ENCODE measurements at regions not wholly inside any gene's neighbourhood (a gene's known extent, or its start where the extent isn't known, plus 50 kb on each side); places are given as distances from the start of the nearest gene placed in this dataset.
"Not testable (repeated sequence)": the region's sequence is repeated elsewhere in the genome, so short reads cannot be mapped to it uniquely, and the experiment has no call there.

DNA sequence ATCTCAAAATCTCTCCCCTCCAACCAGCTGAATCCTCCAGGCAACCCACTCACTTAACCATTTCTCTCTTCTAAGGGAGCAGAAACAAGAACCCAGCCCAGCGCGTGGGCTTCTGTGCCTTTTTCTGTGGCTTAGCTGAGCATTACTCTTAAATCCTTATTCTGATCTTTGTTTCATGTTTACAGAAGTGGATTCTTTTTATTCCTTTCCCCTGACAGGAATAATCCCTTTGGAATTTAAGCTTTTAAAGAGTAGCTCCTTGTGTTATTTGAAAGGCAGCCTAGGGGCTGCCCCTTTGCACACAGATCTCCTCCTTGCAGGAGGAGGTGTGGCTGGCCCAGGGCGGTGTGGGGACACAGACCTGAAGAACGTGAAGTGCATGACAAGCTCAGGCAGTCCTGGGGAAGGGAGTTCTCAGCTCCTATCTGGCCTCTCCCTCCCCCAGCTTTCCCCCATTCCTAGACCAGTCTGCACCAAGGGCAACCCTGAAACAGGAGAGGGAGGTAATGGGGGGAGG is 77.1 kb upstream of the UBE2E1 start:
- DNase-seq (ENCODE audit: low read depth), result peak; percentile 11
- in situ Hi-C loops (cut with HindIII; ENCODE audit: low pct_unique_long_range_greater_than_20kb, low sequenced_read_pairs), result no loop called here

DNA sequence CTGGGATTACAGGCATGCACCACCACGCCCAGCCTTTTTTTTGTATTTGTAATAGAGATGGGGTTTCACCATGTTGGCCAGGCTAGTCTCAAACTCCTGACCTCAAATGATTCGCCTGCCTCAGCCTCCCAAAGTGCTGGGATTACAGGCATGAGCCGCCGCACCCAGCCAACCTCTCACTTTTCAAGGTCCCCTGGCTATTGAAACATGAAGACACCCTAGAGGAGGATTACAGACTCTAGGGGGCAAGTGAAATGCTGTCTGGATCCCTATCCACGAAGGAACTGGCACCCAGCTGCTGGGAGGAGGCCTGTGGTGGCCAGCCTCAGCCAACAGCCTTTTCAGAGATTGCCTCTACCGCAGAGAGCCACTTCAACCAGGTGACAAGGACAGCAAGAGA is 76.4 kb upstream of the UBE2E1 start:
- in situ Hi-C loops (cut with HindIII; ENCODE audit: low pct_unique_long_range_greater_than_20kb, low sequenced_read_pairs); DNase-seq (ENCODE audit: low read depth): not testable (repeated sequence)

DNA sequence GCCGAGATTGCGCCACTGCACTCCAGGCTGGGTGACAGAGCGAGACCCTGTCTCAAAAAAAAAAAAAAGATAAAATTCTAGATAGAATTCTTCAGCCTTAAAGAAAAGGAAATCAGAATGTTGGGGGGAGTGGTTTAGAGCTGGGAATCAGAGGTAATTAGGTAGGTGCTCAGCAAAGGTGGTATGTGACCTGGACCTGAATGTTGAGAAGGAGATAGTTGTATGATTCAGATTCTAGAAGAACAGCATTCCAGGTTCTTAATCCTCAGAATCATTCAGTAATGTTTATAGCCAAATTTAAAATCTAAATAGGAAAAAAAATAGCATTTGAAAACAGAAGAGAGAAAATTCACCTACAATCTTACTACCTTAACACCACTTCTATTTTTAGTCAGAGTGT is 71.3 kb upstream of the UBE2E1 start:
- in situ Hi-C loops (cut with HindIII; ENCODE audit: low pct_unique_long_range_greater_than_20kb, low sequenced_read_pairs), result no loop called here
- DNase-seq (ENCODE audit: low read depth), result no peak

DNA sequence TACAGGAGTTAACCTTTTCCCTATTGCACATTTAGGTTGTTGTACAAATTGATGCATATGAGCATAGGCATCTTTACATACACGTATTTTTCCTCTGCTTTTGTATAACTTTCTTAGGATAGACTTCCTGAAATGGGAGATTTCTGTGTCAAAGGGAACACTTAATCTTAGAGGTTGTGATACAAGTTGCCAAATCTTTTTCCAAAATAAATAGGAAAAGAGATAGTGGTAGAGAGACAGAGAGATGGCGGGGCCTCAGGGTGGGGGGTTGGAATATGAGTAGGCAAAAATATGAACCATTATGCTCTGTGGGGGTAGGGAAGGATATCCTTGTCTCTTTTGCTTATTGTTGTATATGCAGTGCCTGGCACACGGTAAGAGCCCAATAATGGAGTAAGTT is 70.7 kb upstream of the UBE2E1 start:
- in situ Hi-C loops (cut with HindIII; ENCODE audit: low pct_unique_long_range_greater_than_20kb, low sequenced_read_pairs), result no loop called here
- no peak for DNase-seq (ENCODE audit: low read depth)

DNA sequence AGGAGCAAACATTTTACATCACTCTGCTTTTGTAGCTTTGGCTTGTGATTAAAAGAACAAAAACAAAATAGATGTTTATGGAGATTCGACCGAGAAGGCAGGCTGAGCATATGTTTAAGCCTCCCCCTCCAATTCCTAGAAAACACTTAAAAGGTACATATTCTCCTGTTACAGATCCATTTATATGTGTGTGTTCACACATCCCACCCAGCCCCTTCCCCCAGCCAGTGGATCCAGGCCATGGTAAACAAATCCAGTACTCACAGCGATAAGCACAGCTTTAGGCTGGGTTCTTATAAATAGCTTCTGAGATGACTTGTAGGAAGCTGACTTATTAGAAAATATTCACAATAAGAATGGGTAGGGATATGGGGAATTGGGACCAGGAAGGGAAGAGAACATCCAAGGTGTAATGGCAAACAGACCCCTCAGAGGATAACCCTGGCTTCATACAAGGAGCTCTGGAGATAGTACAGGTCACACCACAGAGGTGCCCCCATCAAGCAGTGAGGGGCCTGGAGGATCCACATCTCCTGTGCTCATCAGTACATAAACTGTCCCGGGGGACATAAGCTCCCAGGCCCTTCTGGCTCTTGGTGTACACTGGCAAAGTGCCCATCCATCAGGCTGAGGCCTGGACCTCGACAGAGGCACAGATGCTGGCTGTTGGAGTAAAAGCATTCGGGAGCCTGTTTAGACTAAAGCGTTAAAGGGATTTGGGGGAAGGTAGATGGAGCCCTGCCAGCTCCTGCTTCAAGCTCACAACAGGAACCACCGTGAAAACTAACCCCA is 70.0 kb upstream of the UBE2E1 start:
- no peak for DNase-seq (ENCODE audit: low read depth)
- in situ Hi-C loops (cut with HindIII; ENCODE audit: low pct_unique_long_range_greater_than_20kb, low sequenced_read_pairs), result no loop called here

DNA sequence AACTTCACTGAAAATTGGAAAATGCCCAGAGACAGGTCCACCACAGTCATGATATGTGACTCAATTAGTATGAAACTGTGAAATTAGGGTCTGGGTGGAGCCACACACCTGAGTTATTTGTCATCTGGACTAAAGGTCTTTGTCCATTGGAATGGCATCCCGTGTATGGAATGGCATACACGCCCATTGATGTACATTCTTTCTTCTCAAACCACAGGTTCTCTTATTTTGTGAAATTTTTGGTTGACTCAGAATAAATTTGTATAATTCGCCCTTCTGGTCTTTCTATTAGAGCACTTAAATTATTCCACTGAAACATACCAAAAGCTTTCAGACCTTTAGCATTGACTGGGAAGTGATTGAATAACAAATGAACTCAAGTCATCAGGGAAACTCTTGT is 66.8 kb upstream of the UBE2E1 start:
- in situ Hi-C loops (cut with HindIII; ENCODE audit: low pct_unique_long_range_greater_than_20kb, low sequenced_read_pairs), result no loop called here
- DNase-seq (ENCODE audit: low read depth), result no peak

DNA sequence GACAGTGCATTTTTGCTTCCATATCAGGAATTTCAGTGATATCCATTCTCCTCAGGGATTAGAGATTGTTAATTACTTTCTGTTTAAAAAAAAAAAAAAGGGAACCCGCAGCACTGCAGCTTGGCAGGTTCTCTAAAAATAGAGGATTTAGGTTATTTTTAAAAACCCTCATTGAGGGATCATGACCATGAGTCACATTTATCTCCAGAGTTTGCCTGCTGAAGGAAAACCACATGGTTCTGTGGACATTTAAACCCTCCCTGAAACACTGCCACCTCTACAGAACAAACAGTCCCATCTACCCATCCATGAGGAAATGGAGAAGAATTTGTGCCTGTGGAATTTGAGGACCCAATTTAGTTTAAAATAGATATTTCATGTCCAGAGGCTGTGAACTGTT is 66.2 kb upstream of the UBE2E1 start:
- peak; percentile 35 for DNase-seq (ENCODE audit: low read depth)
- in situ Hi-C loops (cut with HindIII; ENCODE audit: low pct_unique_long_range_greater_than_20kb, low sequenced_read_pairs), result no loop called here

DNA sequence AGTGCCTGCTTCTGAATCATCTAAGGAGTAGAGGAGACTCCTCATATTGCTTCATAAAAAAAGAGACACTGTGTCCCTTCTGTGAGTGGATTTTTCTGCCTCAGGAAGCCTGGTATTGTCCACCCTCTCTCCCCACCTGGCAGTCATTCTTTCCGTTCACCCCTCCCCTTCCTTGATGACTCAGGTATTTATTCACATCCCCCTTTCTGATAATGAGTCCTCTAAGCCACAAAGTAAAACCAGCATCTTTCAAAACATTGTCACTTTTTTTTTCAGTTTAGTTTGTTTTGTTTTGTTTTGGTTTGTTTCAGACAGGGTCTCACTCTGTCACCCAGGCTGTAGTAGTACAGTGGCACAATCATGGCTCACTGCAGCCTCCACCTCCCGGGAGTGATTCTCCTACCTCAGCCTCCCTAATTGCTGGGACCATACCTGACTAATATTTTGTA is 65.2 kb upstream of the UBE2E1 start:
- in situ Hi-C loops (cut with HindIII; ENCODE audit: low pct_unique_long_range_greater_than_20kb, low sequenced_read_pairs), result no loop called here
- DNase-seq (ENCODE audit: low read depth), result peak; percentile 72

DNA sequence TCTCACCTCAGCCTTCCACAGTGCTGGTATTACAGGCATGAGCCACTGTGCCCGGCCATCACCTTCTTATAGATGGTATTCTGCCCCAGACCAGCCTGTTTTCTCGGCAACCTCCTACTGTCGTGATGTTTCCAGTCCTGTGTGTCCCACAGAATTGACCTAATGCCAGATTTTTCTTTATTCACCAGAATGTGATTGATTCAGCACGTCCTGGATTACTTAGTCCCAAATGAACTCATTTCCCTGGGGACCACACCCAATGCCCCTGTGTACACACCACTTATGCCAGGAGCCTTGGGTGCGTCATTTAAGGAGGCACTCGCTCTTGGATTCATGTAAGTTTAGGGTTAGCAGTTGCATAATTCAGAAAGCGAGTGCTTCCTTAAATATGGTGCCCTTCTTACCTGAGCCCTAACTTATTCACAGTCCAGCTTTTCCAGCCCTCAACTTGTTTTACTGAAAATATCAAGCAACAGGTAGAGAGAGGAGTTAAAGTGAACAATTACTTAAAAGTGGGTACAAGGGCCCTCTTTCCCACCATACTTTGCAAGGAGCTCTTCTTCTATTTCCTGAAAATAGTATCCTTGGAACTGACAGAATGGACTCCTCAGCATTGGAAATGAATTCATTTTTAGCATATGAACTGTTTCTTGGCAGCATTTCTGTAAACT is 64.6 kb upstream of the UBE2E1 start:
- in situ Hi-C loops (cut with HindIII; ENCODE audit: low pct_unique_long_range_greater_than_20kb, low sequenced_read_pairs), result no loop called here
- no peak for DNase-seq (ENCODE audit: low read depth)

DNA sequence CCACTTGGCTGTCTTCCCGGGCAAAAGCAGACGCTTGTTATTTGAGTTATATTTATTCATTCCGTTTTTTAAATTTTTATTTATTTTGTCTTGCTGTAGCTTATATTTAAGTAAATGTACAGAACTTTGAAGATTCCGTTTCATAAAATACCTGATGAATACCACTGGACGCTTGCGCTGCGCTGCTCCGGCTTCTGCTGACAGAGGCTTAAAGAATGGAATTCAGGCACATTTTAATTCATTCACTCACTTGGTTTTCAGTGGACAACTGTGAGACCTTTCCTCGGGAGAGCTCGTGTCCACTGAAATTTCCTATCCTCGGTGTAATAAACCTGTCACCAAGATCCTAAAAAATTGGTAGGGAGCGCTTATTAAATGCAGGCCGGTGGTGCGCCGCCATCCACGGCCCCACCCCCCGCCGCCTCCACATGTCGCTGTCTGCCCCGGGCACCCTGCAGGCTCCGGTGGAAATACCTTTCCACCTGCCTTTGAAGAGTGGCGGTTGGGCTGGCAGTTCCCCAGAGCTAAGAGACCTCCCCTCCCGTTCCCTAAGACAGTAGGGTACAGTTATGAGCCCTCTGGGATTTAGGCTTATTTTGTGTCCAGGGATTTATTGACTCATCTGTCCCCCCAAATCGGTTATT is 62.5 kb upstream of the UBE2E1 start:
- in situ Hi-C loops (cut with HindIII; ENCODE audit: low pct_unique_long_range_greater_than_20kb, low sequenced_read_pairs), result no loop called here
- no peak for DNase-seq (ENCODE audit: low read depth)

DNA sequence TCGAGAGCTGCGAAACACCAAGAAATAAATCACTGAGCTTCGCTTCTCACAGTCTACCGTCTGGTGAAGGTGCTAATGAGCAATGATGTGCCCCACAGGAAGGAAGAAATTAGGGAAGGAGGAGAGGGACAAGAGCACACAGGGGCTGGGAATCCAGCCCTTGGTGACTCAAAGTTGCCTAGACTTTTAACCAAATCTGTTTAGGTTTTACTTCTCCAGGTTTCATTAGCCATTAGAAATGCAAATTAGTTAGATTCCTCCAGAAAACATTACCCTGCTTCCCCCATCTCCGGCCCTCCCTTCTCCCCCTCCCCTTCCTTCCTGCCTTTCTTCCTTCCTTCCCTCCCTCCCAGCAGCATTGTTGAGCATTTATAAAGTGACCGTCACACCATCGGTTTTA is 59.3 kb upstream of the UBE2E1 start:
- in situ Hi-C loops (cut with HindIII; ENCODE audit: low pct_unique_long_range_greater_than_20kb, low sequenced_read_pairs), result no loop called here
- no peak for DNase-seq (ENCODE audit: low read depth)

DNA sequence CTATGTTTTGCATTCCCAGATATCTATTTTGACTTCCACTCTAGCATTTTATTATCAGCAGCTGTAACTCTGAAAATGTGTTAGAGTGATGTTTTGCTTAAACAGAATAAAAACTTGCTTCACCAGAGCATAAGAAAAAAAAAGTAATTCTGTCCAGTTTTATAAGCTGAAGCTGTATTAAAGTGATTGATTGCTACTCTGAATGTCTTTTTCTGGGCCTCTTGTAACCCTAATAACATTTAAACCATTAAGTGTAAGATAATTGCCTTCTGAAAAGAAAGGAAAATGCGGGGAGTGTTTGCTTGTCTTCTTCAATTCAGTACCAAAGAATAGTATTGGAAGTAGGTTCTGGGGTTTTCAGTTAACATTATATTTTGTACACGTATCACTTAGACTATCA is 57.9 kb upstream of the UBE2E1 start:
- in situ Hi-C loops (cut with HindIII; ENCODE audit: low pct_unique_long_range_greater_than_20kb, low sequenced_read_pairs), result no loop called here
- DNase-seq (ENCODE audit: low read depth), result no peak

DNA sequence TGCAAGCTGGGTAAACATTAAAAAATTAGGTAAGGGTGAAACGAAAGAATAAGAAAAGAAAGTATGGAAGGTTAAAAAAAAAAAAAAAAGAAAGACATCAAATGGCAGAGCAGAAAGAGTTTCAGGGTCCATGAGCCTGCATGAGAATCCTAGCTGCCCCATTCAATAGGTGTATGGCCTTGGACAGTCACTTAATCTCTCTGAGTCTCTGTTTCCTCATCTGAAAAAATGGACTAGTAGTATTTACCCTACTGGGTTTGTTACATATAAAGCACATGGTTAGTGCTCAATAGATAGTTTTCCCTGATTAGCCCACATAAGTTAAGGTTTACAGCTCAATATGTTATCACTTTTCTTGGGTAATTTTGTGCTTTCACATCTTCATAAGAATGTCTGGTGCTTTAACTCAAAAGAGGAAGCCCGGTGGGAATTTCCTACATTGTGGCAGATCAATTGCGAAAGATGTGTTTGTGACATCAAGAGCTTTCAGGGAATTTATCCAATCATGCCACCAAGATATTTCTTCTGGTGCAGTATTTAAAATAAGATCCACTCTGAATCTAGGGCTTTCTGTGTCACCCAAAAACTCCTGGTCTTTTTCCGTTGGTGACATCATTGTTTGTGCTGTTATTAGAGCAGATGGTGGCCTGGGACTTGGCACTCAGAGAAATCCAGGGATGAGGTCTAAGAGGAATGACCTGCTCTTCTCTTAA is 57.2 kb upstream of the UBE2E1 start:
- DNase-seq (ENCODE audit: low read depth), result no peak
- in situ Hi-C loops (cut with HindIII; ENCODE audit: low pct_unique_long_range_greater_than_20kb, low sequenced_read_pairs), result no loop called here

DNA sequence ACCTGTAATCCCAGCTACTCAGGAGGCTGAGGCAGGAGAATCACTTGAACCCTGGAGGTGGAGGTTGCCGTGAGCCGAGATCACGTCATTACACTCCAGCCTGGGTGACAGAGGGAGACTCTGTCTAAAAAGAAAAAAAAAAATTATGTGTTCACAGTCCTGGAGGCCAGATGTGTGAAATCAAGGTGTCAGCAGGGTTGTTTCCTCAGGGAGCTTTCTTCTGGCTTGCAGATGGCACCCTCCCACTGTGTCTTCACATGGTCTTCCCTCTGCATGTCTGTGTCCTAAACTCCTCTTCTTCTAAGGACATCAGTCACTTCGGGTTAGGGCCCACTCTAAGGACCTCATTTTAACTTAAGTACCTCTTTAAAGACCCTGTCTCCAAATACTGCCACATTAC is 56.1 kb upstream of the UBE2E1 start:
- DNase-seq (ENCODE audit: low read depth), result no peak
- in situ Hi-C loops (cut with HindIII; ENCODE audit: low pct_unique_long_range_greater_than_20kb, low sequenced_read_pairs), result no loop called here

DNA sequence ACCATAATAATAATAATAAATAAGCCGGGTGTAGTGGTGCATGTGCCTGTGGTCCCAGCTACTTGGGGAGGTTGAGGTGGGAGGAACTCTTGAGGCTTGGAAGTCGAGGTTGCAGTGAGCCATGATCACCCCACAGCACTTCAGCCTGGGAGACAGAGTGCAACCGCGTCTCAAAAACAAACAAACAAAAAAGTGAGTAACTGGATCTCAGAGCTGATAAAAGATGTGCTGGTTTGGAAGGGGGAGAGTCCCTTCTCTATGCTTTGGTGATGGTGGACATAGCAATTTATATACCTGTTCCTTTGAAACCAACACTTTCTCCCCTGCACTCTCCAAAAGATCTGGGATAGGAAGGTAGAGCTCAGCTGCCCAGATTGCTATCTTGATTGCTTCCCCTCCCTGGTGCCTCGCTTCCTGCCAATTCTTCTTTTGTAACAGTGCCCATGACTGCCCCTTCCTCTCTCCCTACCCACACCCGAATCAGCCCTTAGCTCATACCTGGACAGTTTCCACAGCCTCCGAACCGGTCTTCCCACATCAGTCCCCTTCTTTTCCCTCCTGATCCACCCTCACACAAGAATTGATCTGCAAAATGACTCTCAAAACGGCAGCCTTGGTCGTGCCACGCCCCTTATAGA is 55.1 kb upstream of the UBE2E1 start:
- in situ Hi-C loops (cut with HindIII; ENCODE audit: low pct_unique_long_range_greater_than_20kb, low sequenced_read_pairs), result no loop called here
- DNase-seq (ENCODE audit: low read depth), result no peak

DNA sequence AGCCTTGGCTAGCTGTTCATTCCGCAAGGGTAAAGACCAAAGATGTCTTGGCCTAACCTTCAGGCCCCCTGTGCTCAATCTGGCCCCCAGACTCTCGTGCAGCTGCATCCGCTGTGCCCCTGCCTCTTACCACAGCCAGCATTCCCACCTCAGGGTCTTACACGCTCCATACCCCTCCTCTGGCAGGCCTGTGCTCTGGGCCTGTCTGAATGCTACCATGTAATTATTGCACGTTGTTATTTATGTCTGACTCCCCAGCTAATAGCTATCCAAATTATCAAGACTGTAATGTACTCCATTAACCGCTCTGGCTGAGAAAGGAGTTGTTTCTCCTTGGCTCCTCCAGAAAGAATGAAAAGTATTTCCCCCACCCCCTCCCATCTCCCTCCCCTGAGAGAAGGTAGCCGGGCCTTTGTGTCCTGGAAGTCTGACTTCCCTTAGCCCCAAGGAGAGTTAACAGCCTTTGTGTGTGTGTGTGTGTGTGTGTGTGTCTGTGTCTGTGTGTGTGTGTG is 54.5 kb upstream of the UBE2E1 start:
- DNase-seq (ENCODE audit: low read depth), result no peak
- in situ Hi-C loops (cut with HindIII; ENCODE audit: low pct_unique_long_range_greater_than_20kb, low sequenced_read_pairs), result no loop called here

DNA sequence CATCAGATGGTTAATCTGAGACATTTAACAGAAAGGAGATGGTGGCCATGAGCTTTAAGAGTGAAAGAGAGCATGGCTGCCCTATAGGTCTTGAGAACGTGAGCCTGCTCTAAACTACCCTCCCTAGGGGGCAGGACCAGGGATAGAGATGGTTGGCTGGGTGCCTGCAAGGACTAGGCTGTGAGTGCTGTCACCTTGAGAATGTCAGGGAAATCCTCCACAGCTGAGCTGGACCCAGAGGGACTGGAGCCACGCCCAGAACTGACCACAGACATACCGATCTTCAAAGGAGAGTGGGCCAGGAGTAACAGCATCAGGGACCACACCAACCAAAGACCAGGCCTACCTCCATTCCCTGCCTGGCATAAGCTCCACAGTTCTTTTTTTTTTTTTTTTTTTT is 53.6 kb upstream of the UBE2E1 start:
- no peak for DNase-seq (ENCODE audit: low read depth)
- in situ Hi-C loops (cut with HindIII; ENCODE audit: low pct_unique_long_range_greater_than_20kb, low sequenced_read_pairs), result no loop called here

DNA sequence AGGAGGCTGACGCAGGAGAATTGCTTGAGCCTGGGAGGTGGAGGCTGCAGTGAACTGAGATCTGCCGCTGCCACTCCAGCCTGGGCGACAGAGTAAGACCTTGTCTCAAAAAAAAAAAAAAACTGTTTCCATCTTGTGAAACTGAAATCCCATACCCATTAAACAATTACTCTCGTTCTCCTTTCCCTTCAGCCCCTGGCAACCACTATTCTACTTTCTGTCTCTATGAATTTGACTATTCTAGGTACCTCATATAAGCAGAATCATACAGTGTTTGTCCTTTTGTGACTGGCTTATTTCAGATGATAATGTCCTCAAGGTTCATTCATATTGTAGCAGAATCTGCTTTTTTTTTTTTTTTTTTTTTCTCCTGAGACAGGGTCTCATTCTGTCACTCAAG is 51.5 kb upstream of the UBE2E1 start:
- in situ Hi-C loops (cut with HindIII; ENCODE audit: low pct_unique_long_range_greater_than_20kb, low sequenced_read_pairs), result no loop called here
- DNase-seq (ENCODE audit: low read depth), result no peak
